IMR-90 (cell line): ENCODE measurements at regions not wholly inside any gene's neighbourhood (a gene's known extent, or its start where the extent isn't known, plus 50 kb on each side); places are given as distances from the start of the nearest gene placed in this dataset.

Experiments used
- ATAC-seq: fragments of 200-7000 bp; cut with Tn5 transposase; 2 replicates; pipeline ENCODE4 v1.9.1; 2020; ENCODE audit warnings: low read depth, mild to moderate bottlenecking, moderate library complexity
- BruUV-seq: library from RNA; stranded (reverse); fragments of 400-500 nt; replicated peaks from 2 replicates; lab custom pipeline; 2021; lab: Mats Ljungman, UMichigan
- CTCF ChIA-PET: fragments of 300-600 bp; formaldehyde crosslinking; extraction: SDS; loops from one replicate; lab custom pipeline; 2021; ENCODE audit warnings: antibody characterized with exemption; lab: Yijun Ruan, JAX
- POLR2A ChIA-PET: fragments of 300-600 bp; sonication (Branson Sonifier 250); formaldehyde crosslinking; loops from one replicate; lab custom pipeline; 2022; ENCODE audit warnings: antibody characterized with exemption; ENCODE audit not compliant: unreplicated experiment; lab: Charles Lee
- DNase-seq: peaks from one replicate; pipeline ENCODE4 v3.0.0; 2013
- H2AFZ ChIP-seq: replicated peaks from 2 replicates; pipeline ENCODE3; 2013; ENCODE audit warnings: low read length, mild to moderate bottlenecking; ENCODE audit not compliant: poor library complexity
- H2AK5ac ChIP-seq: 2 replicates; pipeline ENCODE4 v1.6.1; 2013; ENCODE audit warnings: low read depth, low read length, inconsistent platforms
- H2AK9ac ChIP-seq: replicated peaks from 2 replicates; pipeline ENCODE3; 2013; ENCODE audit warnings: mild to moderate bottlenecking, low read depth, low read length, moderate library complexity; ENCODE audit not compliant: poor library complexity
- H2BK120ac ChIP-seq: 2 replicates; pipeline ENCODE4 v1.6.1; 2013; ENCODE audit warnings: low read depth, low read length, inconsistent platforms
- H2BK15ac ChIP-seq: 3 replicates; pipeline ENCODE4 v1.6.1; 2013; ENCODE audit warnings: low read depth, low read length, inconsistent platforms
- H2BK20ac ChIP-seq: 2 replicates; pipeline ENCODE4 v1.6.1; 2013; ENCODE audit warnings: low read depth, mild to moderate bottlenecking, inconsistent platforms, low read length, moderate library complexity
- H2BK5ac ChIP-seq: 2 replicates; pipeline ENCODE4 v1.6.1; 2013; ENCODE audit warnings: mild to moderate bottlenecking, low read depth, low read length, inconsistent platforms; ENCODE audit not compliant: poor library complexity, severe bottlenecking
- H3K14ac ChIP-seq: replicated peaks from 2 replicates; pipeline ENCODE4 v1.6.1; 2013; ENCODE audit warnings: low read depth, low read length, inconsistent platforms
- H3K18ac ChIP-seq: 2 replicates; pipeline ENCODE4 v1.6.1; 2013; ENCODE audit warnings: low read depth, low read length, control low read depth
- H3K23ac ChIP-seq: 2 replicates; pipeline ENCODE4 v1.6.1; 2013; ENCODE audit warnings: low read depth, low read length, inconsistent platforms
- H3K27ac ChIP-seq: 2 replicates; pipeline ENCODE4 v1.5.1; 2013; ENCODE audit warnings: mild to moderate bottlenecking, control low read depth, low read length; ENCODE audit not compliant: insufficient read depth
- H3K27me3 ChIP-seq: 2 replicates; pipeline ENCODE4 v1.6.1; 2013; ENCODE audit warnings: low read length; ENCODE audit not compliant: control insufficient read depth, insufficient read depth
- H3K36me3 ChIP-seq: 2 replicates; pipeline ENCODE4 v1.6.1; 2013; ENCODE audit warnings: low read length, mixed read lengths; ENCODE audit not compliant: control insufficient read depth, insufficient read depth
- H3K4ac ChIP-seq: 2 replicates; pipeline ENCODE4 v1.6.1; 2013; ENCODE audit warnings: low read depth, low read length, inconsistent platforms
- H3K4me1 ChIP-seq: 2 replicates; pipeline ENCODE4 v1.6.1; 2013; ENCODE audit warnings: low read length, mixed read lengths; ENCODE audit not compliant: control insufficient read depth, insufficient read depth
- H3K4me2 ChIP-seq: 2 replicates; pipeline ENCODE4 v1.6.1; 2013; ENCODE audit warnings: low read depth, mild to moderate bottlenecking, control low read depth, low read length, moderate library complexity
- H3K4me3 ChIP-seq: 2 replicates; pipeline ENCODE4 v1.5.1; 2013; ENCODE audit warnings: low read depth, mild to moderate bottlenecking, control low read depth, low read length, moderate library complexity; ENCODE audit not compliant: insufficient read depth
- H3K56ac ChIP-seq: 2 replicates; pipeline ENCODE4 v1.6.1; 2013; ENCODE audit warnings: low read length, inconsistent platforms; ENCODE audit not compliant: insufficient read depth; ENCODE audit errors: extremely low read depth
- H3K79me1 ChIP-seq, 2 experiments: 2 replicates each; pipeline ENCODE4 v1.6.1; 2013; ENCODE audit warnings: low read length in 2 of 2, inconsistent platforms in 1 of 2, low read depth in 1 of 2
- H3K9ac ChIP-seq: 2 replicates; pipeline ENCODE4 v1.6.1; 2013; ENCODE audit warnings: low read depth, low read length, control low read depth
- H3K9me1 ChIP-seq: 2 replicates; pipeline ENCODE4 v1.6.1; 2013; ENCODE audit warnings: low read length, inconsistent platforms; ENCODE audit not compliant: insufficient read depth
- H3K9me3 ChIP-seq: 2 replicates; pipeline ENCODE4 v1.6.1; 2013; ENCODE audit warnings: low read length; ENCODE audit not compliant: control insufficient read depth, insufficient read depth
- H4K20me1 ChIP-seq: 2 replicates; pipeline ENCODE4 v1.6.1; 2013; ENCODE audit warnings: low read length, inconsistent platforms; ENCODE audit not compliant: insufficient read depth
- H4K5ac ChIP-seq: 2 replicates; pipeline ENCODE4 v1.6.1; 2013; ENCODE audit warnings: mild to moderate bottlenecking, low read depth, low read length, control low read depth
- H4K8ac ChIP-seq, 2 experiments: 2 replicates each; pipeline ENCODE4 v1.6.1; 2013; ENCODE audit warnings: low read depth in 2 of 2, low read length in 2 of 2, control low read depth in 1 of 2, inconsistent platforms in 1 of 2
- H4K91ac ChIP-seq: 2 replicates; pipeline ENCODE4 v1.6.1; 2013; ENCODE audit warnings: low read depth, low read length, inconsistent platforms; ENCODE audit not compliant: insufficient read depth
- BHLHE40 ChIP-seq: fragments of 150-350 bp; IDR thresholded peaks from 2 replicates; pipeline ENCODE4 v1.6.1; 2016; ENCODE audit warnings: mild to moderate bottlenecking, low read depth, low read length
- CEBPB ChIP-seq: IDR thresholded peaks from 2 replicates; pipeline ENCODE4 v1.6.1; 2012; ENCODE audit warnings: low read depth, low read length, improper control_type of control experiment
- CHD1 ChIP-seq: IDR thresholded peaks from 2 replicates; pipeline ENCODE4 v1.6.1; 2012; ENCODE audit warnings: low read depth, low read length, improper control_type of control experiment
- CTCF ChIP-seq: conservative IDR thresholded peaks from 2 replicates; pipeline ENCODE4 v1.5.1; 2012; ENCODE audit warnings: mild to moderate bottlenecking, low read depth, low read length, improper control_type of control experiment
- ELK1 ChIP-seq: fragments of 150-350 bp; IDR thresholded peaks from 2 replicates; pipeline ENCODE4 v1.6.1; 2016; ENCODE audit warnings: low read depth, mild to moderate bottlenecking, low read length, moderate library complexity, borderline replicate concordance
- FOS ChIP-seq: fragments of 150-350 bp; IDR thresholded peaks from 2 replicates; pipeline ENCODE4 v1.6.1; 2016; ENCODE audit warnings: low read depth, low read length
- MAFK ChIP-seq: IDR thresholded peaks from 2 replicates; pipeline ENCODE4 v1.6.1; 2012; ENCODE audit warnings: low read depth, low read length, improper control_type of control experiment
- MAZ ChIP-seq: IDR thresholded peaks from 2 replicates; pipeline ENCODE4 v1.6.1; 2012; ENCODE audit warnings: low read depth, mild to moderate bottlenecking, low read length, improper control_type of control experiment, moderate library complexity, borderline replicate concordance
- POLR2A ChIP-seq: IDR thresholded peaks from 2 replicates; pipeline ENCODE4 v1.6.1; 2012; ENCODE audit warnings: mild to moderate bottlenecking, low read depth, low read length
- RAD21 ChIP-seq: IDR thresholded peaks from 2 replicates; pipeline ENCODE4 v1.6.1; 2012; ENCODE audit warnings: low read length, improper control_type of control experiment
- RCOR1 ChIP-seq: IDR thresholded peaks from 2 replicates; pipeline ENCODE4 v1.6.1; 2012; ENCODE audit warnings: mild to moderate bottlenecking, low read length, improper control_type of control experiment; ENCODE audit not compliant: insufficient replicate concordance
- RFX5 ChIP-seq: IDR thresholded peaks from 2 replicates; pipeline ENCODE4 v1.8.0; 2012; ENCODE audit warnings: low read depth, mild to moderate bottlenecking, low read length, moderate library complexity
- SMC3 ChIP-seq: fragments of 150-350 bp; IDR thresholded peaks from 2 replicates; pipeline ENCODE4 v1.6.1; 2016; ENCODE audit warnings: low read depth, mild to moderate bottlenecking, antibody characterized with exemption, low read length, moderate library complexity
- WGBS, 2 experiments: methylation state at CpG; one replicate each; pipeline versions ENCODE4 v1.1.5 to v1.1.7; 2013; ENCODE audit warnings: missing lambda C conversion rate in 2 of 2; ENCODE audit not compliant: insufficient read length in 1 of 2; ENCODE audit errors: extremely low coverage in 2 of 2; 5-methylcytosine and 5-hydroxymethylcytosine counted together
- dilution Hi-C: fragments of 300-500 bp; cut with HindIII; formaldehyde crosslinking; loops from one replicate; pipeline ENCODE4 v1.14.3; 2018; ENCODE audit warnings: low sequenced_read_pairs; ENCODE audit not compliant: unreplicated experiment
- in situ Hi-C: fragments of 300-500 bp; cut with MboI; formaldehyde crosslinking; loops from 3 replicates; pipeline ENCODE4 v1.14.3; 2019; ENCODE audit warnings: low sequenced_read_pairs, inconsistent platforms, mixed read lengths
- intact Hi-C: fragments of 100-400 bp; cut with micrococcal nuclease; formaldehyde crosslinking; loops from 2 replicates; pipeline ENCODE4 v1.10.0; 2022

GRCh38 chr19:29001141-29001581 is 211.8 kb downstream of the UQCRFS1 start:
- Histone ChIP-seq H3K9me1 (no peaks in the 10 kb centered on the region), H4K5ac (no peak overlapping the region), H2BK20ac (no peak overlapping the region), H3K9me3 (no peaks in the 10 kb centered on the region; the same call in 1 of the 2 replicates), H3K9ac (no peak overlapping the region), H3K36me3 (no peaks in the 10 kb centered on the region), H3K79me1 (no peaks in the 10 kb centered on the region), H3K4me2 (no peak overlapping the region), H3K23ac (no peak overlapping the region), H3K4me1 (no peaks in the 10 kb centered on the region), H3K27ac (no peak overlapping the region), H3K18ac (no peak overlapping the region), H2AK9ac (no peak overlapping the region), H3K4me3 (no peak overlapping the region), H3K14ac (no peak overlapping the region), H2BK15ac (no peak overlapping the region), H2BK5ac (no peak overlapping the region), H2AFZ (peak overlapping the region; percentile 34), H4K20me1 (no peaks in the 10 kb centered on the region), H2BK120ac (no peak overlapping the region), H3K56ac (no peak overlapping the region), H3K4ac (no peak overlapping the region), H4K8ac (no peak overlapping the region), H3K27me3 (no peaks in the 10 kb centered on the region; the same call in 1 of the 2 replicates), H2AK5ac (no peak overlapping the region), H4K91ac (no peak overlapping the region)
- intact Hi-C loops = no loop called here
- BruUV-seq = no TSS peak
- ChIA-PET CTCF (no interaction called here), POLR2A (no interaction called here)
- DNase-seq (no peak), ATAC-seq (no peak)
- dilution Hi-C loops = no loop called here
- in situ Hi-C loops = no loop called here
- no CpG with 5 or more reads among the region's 7 CpGs for WGBS, 2 experiments
- no peak for TF ChIP-seq MAZ
- TF ChIP-seq POLR2A = no peak
- TF ChIP-seq RAD21 = no peak
- TF ChIP-seq CTCF = no peak
- TF ChIP-seq ELK1 = no peak
- TF ChIP-seq SMC3 = no peak
- no peak for TF ChIP-seq RCOR1
- no peak for TF ChIP-seq BHLHE40
- TF ChIP-seq CHD1 = no peak
- no peak for TF ChIP-seq MAFK
- TF ChIP-seq FOS = no peak
- no peak for TF ChIP-seq RFX5
- TF ChIP-seq CEBPB = no peak
